HG02884 (cell line): ENCODE measurements at regions not wholly inside any gene's neighbourhood (a gene's known extent, or its start where the extent isn't known, plus 50 kb on each side); places are given as distances from the start of the nearest gene placed in this dataset.
"Not testable (repeated sequence)": the region's sequence is repeated elsewhere in the genome, so short reads cannot be mapped to it uniquely, and the experiment has no call there.

Experiments used
- ATAC-seq: cut with Tn5 transposase; IDR thresholded peaks from one replicate; pipeline ENCODE4 v1.9.1; 2021; ENCODE audit warnings: mild to moderate bottlenecking, moderate library complexity; ENCODE audit not compliant: unreplicated experiment

- ATAC-seq = no peak
Measured at GRCh38 chr7:108627476-108628051, 57.9 kb downstream of the DNAJB9 start.

DNA sequence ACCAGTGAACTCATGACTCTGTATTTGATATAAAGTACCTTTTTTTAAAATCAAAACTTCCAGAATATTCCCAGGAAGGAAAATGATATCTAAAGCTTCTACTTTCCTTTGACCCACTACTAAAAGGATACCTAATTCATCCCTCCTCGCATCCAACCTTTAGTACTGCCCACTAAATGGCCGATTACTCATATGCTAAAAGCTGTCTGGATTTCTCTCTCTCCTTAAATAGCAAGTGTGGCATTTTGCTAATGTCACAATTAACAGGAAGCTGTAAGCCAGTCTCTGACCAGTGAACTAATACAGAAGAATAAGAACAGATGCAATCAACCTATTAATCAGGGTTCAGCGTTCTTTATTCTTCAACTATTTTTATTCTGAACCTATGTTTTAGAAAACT, 59.0 kb downstream of the DNAJB9 start:
- ATAC-seq = no peak

- ATAC-seq = no peak
Measured at GRCh38 chr7:108629651-108630400, 60.2 kb downstream of the DNAJB9 start.

DNA sequence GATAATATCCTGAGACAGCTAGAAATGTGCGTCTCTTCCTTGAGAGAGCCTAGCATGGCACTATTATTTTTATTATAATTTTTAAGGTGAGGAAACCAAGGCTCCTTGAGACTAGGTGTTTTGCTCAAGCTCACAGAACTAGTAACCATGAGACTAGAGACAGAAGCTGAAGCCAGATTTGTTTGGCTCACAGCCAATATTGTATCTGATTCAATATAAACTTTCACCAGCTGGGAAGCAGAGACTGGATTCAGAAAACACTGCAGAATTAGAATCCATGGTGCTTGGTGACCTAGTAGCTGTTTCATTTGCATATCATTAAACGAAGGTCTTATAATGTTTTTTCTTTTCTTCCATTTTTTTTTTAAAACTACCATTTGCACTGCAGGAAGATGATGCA, 64.4 kb downstream of the DNAJB9 start:
- ATAC-seq = no peak

DNA sequence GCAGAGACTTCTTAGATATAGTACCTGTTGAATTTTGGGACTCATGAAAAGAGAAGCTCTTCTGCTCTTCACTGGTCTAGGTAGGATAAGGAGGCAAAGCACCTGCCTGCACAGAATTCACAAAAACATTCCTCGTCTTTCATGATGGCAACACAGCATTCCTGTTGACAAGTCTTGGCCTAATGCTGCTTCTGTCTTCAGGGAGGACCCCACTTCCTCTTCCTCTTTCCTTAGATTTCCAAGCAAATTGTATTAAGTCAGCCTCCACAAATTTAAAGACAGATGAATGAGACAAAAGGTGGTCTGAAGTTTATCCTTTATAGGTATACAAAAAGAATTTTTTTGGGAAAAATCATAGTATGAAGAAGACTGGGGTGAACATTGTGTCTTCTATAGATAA, 64.9 kb downstream of the DNAJB9 start:
- no peak for ATAC-seq

DNA sequence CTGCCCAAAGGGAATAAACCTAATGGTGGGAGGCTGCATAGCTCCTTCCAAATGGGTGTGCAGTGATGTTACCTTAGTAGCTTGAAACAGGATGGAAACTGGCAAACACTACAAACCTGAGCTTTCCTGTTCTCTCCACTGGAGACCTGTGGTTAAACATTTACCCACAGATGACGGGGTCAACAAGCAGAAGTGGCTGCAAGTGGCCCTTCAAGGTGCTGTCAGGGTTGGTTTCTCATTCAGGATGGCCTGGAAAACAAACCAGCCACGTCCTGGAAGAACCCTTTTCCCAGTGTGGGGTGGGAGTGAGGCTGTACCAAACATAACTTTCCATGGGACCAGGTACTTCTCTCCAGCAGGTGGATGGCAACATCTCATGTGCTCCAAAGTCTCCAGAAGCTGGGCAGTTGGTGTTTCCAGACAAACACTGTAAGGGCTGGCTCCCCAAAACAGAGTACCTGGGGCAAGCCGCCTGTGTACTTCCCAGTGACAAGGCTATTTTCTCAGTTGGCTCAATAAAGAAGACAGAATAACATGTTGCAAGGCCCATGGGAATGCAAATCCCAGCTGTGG, 67.5 kb downstream of the DNAJB9 start:
- ATAC-seq = no peak

DNA sequence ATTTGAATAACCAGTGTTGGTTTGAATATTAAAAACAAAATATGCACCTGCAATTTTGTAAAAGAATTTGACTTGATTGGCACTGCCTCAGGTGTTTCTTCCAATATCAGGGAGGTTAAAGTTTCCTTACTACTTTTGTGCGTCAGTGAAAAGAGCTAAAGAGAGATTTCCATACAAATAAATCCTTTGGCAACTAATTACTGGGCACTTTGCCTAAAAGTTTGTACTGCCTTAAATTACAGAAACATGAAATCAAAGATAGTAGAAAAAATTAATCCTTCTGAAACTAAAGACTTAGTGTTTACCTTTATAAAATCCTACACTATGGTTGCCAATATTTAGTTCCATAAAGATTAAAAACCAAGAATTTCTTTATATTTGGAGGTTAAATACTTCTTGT, 72.5 kb downstream of the DNAJB9 start:
- no peak for ATAC-seq

GRCh38 chr7:108643136-108643535, 73.5 kb downstream of the DNAJB9 start:
- ATAC-seq = no peak

- no peak for ATAC-seq
Measured at GRCh38 chr7:108648989-108649388, 79.3 kb downstream of the DNAJB9 start.

DNA sequence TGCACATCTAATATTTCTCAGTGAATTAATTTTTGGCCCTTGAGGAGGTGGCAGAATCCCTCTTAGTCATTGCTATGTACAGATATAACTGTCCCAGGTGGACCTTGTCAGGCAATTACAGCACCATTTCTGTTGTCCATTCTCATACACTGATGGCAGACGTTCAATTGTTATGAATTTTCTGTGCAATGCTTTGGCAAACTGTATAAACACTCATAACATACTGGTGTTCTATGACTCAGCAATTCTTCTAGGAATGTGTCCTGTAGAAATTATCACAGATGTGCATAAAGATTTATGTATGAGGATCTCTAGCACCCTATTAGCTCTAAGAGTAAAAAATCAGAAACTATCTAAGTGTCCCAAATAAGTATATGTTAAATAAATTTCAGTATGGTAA, 80.8 kb downstream of the DNAJB9 start:
- ATAC-seq = no peak

DNA sequence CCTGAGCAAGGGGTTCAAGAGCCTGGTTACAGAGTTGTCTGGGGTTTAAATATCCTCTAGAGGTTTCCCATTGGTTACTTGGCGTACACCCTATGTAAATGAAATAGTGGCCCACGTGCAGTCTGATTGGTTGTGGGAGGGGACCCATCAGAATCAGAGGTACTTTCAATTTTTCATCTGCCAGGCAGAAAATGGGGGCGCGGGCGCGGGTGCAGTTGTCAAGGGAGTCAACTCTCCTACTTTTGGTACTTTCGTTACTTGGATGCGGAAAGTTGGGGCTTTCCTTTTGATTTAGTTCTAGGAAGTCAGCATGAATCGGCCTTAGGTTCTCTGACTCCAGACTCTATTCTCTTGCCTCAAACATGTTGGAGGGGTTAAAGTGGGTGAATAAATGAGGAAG, 83.2 kb downstream of the DNAJB9 start:
- ATAC-seq = no peak

DNA sequence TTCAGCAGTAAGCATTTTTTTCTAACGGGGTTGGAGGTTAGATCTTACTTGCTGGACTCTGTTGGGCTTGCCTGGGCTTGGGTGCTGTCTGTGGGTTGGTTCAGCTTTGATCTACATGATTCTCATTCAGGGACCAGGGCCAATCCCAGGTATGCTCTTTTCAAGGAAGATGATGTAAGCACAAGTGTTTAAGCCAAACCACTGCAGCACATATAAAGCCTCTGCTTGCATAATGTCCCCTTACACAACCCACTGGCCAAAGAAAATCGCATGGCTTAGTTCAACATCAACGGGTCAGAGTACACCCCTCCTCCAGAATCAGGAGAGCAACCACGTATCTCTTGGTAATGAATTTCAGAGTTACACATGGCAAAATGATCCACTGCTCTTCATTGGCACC, 83.9 kb downstream of the DNAJB9 start:
- ATAC-seq = no peak

DNA sequence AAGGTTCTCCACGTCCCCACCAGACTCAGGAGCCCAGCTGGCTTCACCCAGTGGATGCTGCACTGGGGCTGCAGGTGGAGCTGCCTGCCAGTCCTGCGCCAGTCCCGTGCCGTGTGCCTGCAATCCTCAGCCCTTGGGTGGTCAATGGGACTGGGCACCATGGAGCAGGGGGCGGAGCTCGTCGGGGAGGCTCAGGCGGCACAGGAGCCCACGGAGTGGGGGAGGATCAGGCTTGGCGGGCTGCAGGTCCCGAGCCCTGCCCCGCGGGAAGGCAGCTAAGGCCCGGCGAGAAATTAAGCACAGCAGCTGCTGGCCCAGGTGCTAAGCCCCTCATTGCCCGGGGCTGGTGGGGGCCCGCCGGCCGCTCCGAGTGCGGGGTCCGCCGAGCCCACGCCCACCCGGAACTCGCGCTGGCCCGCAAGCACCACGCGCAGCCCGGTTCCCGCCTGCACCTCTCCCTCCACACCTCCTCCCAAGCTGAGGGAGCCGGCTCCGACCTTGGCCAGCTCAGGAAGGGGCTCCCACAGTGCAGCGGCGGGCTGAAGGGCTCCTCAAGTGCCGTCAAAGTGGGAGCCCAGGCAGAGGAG, 87.6 kb downstream of the DNAJB9 start:
- not testable (repeated sequence) for ATAC-seq

DNA sequence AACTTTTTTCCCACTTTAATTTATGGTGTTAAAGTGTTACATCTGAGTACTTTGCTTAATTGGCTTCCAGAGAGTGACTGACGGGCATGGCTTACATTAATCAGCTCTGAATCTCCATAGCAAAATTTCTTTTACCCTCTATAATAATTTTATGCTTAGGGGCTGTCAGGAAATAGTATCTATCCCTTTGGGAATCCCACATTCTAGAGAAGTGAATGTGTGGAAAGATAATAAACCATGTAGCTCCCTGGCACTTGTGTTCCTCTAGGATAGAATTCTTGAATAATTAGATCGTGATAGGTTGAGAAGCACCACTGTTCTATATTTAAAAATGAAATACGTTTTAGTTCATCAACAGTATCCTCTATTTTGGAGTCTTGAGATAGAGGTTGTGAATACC, 89.6 kb downstream of the DNAJB9 start:
- ATAC-seq = no peak

GRCh38 chr7:108659867-108660266, 90.2 kb downstream of the DNAJB9 start:
- ATAC-seq = no peak

- ATAC-seq = no peak
Measured at GRCh38 chr7:108660465-108660864, 90.8 kb downstream of the DNAJB9 start.

- no peak for ATAC-seq
Measured at GRCh38 chr7:108662783-108663362, 93.2 kb downstream of the DNAJB9 start.

DNA sequence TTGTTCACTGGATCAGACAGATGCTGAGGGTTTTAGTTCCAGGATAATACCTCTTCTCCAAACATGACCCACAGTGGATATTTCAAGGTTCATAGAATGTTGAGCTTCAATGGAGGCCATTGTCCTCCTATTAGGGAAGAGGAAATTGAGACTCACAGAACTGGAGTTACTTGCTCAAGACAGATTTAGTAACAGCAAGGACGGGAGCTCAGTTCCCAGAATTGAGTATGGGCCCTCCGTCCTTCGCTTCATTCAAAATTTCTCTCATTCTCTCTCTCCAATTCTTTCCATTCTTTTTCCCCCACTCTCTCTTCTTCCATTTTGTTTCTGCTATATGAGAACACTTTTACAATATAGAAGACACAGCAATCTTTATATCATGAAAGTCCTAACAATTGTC, 94.0 kb downstream of the DNAJB9 start:
- no peak for ATAC-seq

GRCh38 chr7:108667216-108667615, 97.5 kb downstream of the DNAJB9 start:
- no peak for ATAC-seq

DNA sequence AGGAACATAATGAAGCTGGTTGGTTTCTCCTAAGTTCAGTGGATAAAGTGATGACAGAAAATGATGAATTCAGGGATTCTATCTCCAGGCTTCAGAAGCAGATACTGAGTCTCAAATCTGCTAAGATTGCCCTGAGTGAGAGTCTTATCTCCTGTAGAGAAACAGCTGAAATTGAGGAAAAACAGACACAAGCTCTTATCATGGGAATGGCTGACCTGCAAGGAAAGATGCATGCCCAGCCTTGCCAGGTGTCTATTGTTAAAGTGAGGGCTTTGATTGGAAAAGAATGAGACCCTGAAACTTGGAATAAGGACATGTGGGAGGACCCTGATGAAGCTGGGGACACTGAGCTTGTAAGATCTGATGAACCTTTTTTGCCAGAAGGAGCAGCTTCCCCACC, 100.3 kb downstream of the DNAJB9 start:
- ATAC-seq = no peak

- not testable (repeated sequence) for ATAC-seq
Measured at GRCh38 chr7:108673699-108674098, 104.0 kb downstream of the DNAJB9 start.

DNA sequence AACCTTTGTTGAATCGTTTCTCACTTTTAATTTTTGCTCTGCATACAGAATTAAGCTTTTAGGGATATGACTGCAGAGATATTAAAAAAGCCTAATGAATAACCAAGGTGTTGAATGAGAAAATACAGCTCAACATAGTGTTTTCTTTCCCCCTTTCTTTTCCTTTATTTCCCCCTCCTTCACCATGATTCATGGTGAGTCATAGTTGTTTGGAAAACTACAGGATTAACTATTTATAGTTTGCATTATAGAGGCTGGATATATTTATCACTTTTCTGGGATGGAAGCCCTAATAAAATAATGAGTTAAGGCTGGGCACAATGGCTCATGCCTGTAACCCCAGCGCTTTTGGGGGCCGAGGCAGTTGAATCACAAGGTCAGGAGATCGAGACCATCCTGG, 115.0 kb downstream of the DNAJB9 start:
- no peak for ATAC-seq
